ENCODE measurements at regions not wholly inside any gene's neighbourhood (a gene's known extent, or its start where the extent isn't known, plus 50 kb on each side); places are given as distances from the start of the nearest gene placed in this dataset.

DNA sequence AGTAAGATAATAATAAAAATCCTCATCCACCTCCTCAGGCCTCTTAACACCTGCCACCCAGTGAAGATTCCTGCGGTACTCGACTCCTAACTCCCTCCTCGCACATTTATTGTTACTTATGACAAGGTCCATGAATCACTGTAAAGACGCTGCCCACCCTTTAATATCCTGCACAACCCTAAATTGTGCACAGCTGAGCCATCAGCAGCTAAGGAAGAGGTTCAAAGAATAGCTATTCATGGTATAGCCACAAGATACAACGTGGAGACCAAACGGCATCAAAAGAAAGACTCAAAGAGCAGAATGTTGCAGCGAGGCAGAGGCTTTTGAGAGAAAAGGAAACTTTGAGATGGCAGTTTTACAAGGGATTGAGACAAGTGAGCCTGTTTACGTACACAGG lies 266.3 kb downstream of the SATB2 start:
- TF ChIP-seq, protein P1, sequence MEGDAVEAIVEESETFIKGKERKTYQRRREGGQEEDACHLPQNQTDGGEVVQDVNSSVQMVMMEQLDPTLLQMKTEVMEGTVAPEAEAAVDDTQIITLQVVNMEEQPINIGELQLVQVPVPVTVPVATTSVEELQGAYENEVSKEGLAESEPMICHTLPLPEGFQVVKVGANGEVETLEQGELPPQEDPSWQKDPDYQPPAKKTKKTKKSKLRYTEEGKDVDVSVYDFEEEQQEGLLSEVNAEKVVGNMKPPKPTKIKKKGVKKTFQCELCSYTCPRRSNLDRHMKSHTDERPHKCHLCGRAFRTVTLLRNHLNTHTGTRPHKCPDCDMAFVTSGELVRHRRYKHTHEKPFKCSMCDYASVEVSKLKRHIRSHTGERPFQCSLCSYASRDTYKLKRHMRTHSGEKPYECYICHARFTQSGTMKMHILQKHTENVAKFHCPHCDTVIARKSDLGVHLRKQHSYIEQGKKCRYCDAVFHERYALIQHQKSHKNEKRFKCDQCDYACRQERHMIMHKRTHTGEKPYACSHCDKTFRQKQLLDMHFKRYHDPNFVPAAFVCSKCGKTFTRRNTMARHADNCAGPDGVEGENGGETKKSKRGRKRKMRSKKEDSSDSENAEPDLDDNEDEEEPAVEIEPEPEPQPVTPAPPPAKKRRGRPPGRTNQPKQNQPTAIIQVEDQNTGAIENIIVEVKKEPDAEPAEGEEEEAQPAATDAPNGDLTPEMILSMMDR (IDR thresholded peaks at IDR 0.05): no peak
- no peak for TF ChIP-seq POLR2AphosphoS5 (IDR thresholded peaks at IDR 0.05)
- TF ChIP-seq POLR2A (IDR thresholded peaks at IDR 0.05): no peak
- TF ChIP-seq EP300 (IDR thresholded peaks at IDR 0.05): no peak

Data from sigmoid colon (tissue), 4 donors.